ENCODE measurements at regions not wholly inside any gene's neighbourhood (a gene's known extent, or its start where the extent isn't known, plus 50 kb on each side); places are given as distances from the start of the nearest gene placed in this dataset.

DNA sequence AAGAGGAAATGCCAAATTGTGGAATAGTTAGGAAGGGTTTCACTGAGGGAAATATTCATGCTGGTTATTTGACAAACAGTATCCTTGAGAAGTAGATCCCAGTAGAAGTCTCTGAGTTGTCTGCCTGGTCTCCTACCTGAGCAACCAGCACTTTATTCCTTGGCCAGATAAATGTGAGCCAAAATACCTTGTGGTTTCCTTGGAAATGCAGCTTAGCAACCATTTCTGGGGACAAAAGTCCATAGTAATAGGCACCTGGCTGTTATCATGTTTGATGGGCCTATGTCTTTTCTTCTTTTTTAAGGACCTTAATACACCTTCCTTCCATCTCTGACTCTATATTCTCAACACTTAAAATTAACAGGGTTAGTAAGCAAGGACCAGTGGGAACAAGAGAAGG lies 217.1 kb upstream of the MARCKS start:
- no peaks in the 10 kb centered on the region for H3K36me3 Mint-ChIP-seq (ENCODE audit: insufficient read depth)
- ATAC-seq (replicated peaks; ENCODE audit: extremely low read depth, poor library complexity, severe bottlenecking) (no peak), DNase-seq (ENCODE audit: low spot score in 2 of 2) (no peak)
- H3K9me3 Mint-ChIP-seq = no peaks in the 10 kb centered on the region
- H3K27ac Mint-ChIP-seq (ENCODE audit: low read depth) = no peak overlapping the region
- no peaks in the 10 kb centered on the region for H3K4me1 Mint-ChIP-seq
- H3K27me3 Mint-ChIP-seq = no peaks in the 10 kb centered on the region
- no peak overlapping the region for H3K4me3 Mint-ChIP-seq

DNA sequence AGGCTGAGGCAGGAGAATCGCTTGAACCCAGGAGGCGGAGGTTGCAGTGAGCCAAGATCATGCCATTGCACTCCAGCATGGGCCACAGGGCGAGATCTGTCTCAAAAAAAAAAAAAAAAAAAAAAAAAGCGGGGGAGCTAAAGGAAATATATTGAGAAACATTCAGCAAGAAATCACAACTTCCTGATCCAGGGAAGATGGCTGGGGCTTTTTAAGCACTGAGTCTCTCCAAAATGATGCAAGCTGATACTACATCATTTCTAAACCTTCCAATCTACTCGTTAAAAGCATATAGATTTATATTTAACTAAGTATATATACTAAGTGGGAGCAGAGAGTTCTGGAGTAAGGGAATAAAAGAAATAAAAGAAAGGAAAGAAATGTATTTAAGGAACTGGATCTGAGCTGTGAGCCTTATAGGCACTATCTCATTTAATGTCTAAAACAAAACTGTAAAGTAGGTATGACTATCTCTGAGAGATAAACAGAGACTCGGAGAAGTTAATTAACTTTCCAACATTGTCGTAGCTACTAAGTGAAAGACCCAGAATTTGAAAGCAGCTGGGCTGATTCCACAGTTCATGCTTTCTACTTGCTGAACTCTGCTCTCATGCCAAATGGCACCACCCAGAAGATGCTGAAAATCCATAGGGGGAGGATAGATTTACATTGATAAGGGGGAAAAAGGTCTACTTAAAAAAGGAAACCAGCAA lies 215.0 kb upstream of the MARCKS start:
- H3K4me3 Mint-ChIP-seq = no peak overlapping the region
- H3K4me1 Mint-ChIP-seq = no peaks in the 10 kb centered on the region
- ATAC-seq (replicated peaks; ENCODE audit: extremely low read depth, poor library complexity, severe bottlenecking) = no peak
- DNase-seq (ENCODE audit: low spot score in 2 of 2) = no peak
- H3K36me3 Mint-ChIP-seq (ENCODE audit: insufficient read depth) = no peaks in the 10 kb centered on the region
- H3K27me3 Mint-ChIP-seq = no peaks in the 10 kb centered on the region
- no peak overlapping the region for H3K27ac Mint-ChIP-seq (ENCODE audit: low read depth)
- H3K9me3 Mint-ChIP-seq = no peaks in the 10 kb centered on the region

DNA sequence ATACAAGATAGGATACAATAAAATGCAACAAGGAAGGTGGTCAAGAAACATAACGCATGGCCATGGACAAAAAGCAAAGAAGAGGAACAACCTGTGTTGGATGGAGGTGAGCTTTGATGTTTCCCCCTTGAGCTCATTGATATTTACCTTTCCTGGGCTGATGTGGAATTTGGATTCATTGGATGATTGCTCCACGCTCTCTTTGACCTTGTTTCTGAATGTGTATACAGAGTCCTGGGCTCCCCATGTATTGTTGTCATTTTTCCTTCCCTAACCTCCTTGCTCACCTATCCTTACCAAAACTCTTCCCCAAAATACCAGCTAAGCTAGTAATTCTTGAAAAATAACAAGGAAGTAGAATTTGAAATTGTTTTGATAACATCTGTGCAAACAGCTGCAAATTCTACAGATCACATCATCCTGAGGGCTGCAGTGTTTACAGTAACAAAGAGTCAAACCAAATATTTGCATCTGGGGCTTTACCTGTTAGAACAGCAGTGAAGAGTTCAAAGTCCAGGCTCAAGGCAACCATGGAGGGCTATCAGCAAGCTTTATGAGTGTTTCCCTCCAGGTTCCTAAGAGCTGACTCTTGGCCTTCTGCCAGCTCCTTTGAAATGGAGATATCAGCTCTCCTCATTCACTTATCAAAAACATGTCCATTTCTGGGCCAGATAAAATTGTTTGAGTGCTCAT lies 214.3 kb upstream of the MARCKS start:
- ATAC-seq (replicated peaks; ENCODE audit: extremely low read depth, poor library complexity, severe bottlenecking) (no peak), DNase-seq (ENCODE audit: low spot score in 2 of 2) (no peak)
- Mint-ChIP-seq H3K27me3 (no peaks in the 10 kb centered on the region), H3K4me1 (no peaks in the 10 kb centered on the region), H3K36me3 (ENCODE audit: insufficient read depth) (no peaks in the 10 kb centered on the region), H3K9me3 (no peaks in the 10 kb centered on the region), H3K4me3 (no peak overlapping the region), H3K27ac (ENCODE audit: low read depth) (no peak overlapping the region)

- H3K9me3 Mint-ChIP-seq = no peaks in the 10 kb centered on the region
- no peak overlapping the region for H3K27ac Mint-ChIP-seq (ENCODE audit: low read depth)
- H3K27me3 Mint-ChIP-seq = no peaks in the 10 kb centered on the region
- no peak overlapping the region for H3K4me3 Mint-ChIP-seq
- no peaks in the 10 kb centered on the region for H3K4me1 Mint-ChIP-seq
- ATAC-seq (replicated peaks; ENCODE audit: extremely low read depth, poor library complexity, severe bottlenecking) = no peak
- DNase-seq (ENCODE audit: low spot score in 2 of 2) = no peak
- H3K36me3 Mint-ChIP-seq (ENCODE audit: insufficient read depth) = no peaks in the 10 kb centered on the region
Measured at GRCh38 chr6:113643407-113643770, 213.8 kb upstream of the MARCKS start.

- Mint-ChIP-seq H3K27me3 (peaks cover 14% of the 10 kb centered on the region), H3K4me3 (no peak overlapping the region), H3K9me3 (no peaks in the 10 kb centered on the region), H3K27ac (ENCODE audit: low read depth) (no peak overlapping the region), H3K36me3 (ENCODE audit: insufficient read depth) (no peaks in the 10 kb centered on the region), H3K4me1 (no peaks in the 10 kb centered on the region)
- ATAC-seq (replicated peaks; ENCODE audit: extremely low read depth, poor library complexity, severe bottlenecking) (no peak), DNase-seq (ENCODE audit: low spot score in 2 of 2) (no peak)
Measured at GRCh38 chr6:113644861-113645575, 212.1 kb upstream of the MARCKS start.

DNA sequence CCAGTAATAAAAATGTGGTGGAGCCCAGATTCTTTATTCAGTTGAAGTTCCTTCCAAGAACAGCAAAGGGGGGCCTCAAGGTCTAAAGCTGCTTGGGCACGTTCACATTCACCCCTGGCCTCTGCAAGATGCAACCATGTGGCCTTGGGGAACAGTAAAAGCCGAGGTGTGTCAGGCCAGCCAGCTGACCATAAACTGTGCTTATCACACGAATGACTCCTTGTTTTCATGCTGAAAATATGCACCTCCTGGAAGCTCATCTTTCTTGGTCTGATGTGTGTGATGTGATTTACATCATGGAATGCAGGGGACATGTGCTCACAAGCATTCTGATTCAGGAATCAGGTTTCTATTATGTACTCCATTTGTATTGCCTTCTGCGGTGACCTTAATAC lies 211.6 kb upstream of the MARCKS start:
- H3K36me3 Mint-ChIP-seq (ENCODE audit: insufficient read depth) = no peaks in the 10 kb centered on the region
- no peak overlapping the region for H3K4me3 Mint-ChIP-seq
- H3K27ac Mint-ChIP-seq (ENCODE audit: low read depth) = no peak overlapping the region
- no peak for ATAC-seq (replicated peaks; ENCODE audit: extremely low read depth, poor library complexity, severe bottlenecking)
- no peaks in the 10 kb centered on the region for H3K4me1 Mint-ChIP-seq
- H3K9me3 Mint-ChIP-seq = no peaks in the 10 kb centered on the region
- no peak for DNase-seq (ENCODE audit: low spot score in 2 of 2)
- H3K27me3 Mint-ChIP-seq = peaks cover 20% of the 10 kb centered on the region

GRCh38 chr6:113645986-113646385 lies 211.2 kb upstream of the MARCKS start:
- H3K27ac Mint-ChIP-seq (ENCODE audit: low read depth) = no peak overlapping the region
- peaks cover 20% of the 10 kb centered on the region for H3K27me3 Mint-ChIP-seq
- DNase-seq (ENCODE audit: low spot score in 2 of 2) (no peak), ATAC-seq (replicated peaks; ENCODE audit: extremely low read depth, poor library complexity, severe bottlenecking) (no peak)
- no peaks in the 10 kb centered on the region for H3K4me1 Mint-ChIP-seq
- no peak overlapping the region for H3K4me3 Mint-ChIP-seq
- H3K9me3 Mint-ChIP-seq = no peaks in the 10 kb centered on the region
- H3K36me3 Mint-ChIP-seq (ENCODE audit: insufficient read depth) = no peaks in the 10 kb centered on the region

DNA sequence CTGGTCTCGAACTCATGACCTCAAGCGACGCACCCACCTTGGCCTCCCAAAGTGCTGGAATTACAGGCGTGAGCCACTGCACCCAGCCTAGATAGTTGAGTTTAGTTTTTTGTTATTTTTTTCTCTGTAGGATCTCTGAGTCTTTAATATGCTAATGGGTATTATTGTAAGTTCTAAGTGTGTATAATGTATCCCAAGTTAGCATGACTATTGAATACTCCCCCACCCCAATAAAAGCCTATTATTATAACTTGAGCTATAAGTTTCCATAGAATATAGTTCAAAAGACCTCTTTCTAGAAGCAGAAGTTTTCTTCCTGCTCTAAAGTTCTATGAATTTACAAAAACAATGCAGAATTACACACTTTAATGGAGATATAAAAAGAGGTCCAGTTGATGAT lies 210.4 kb upstream of the MARCKS start:
- H3K27ac Mint-ChIP-seq (ENCODE audit: low read depth) = no peak overlapping the region
- H3K4me1 Mint-ChIP-seq = no peaks in the 10 kb centered on the region
- DNase-seq (ENCODE audit: low spot score in 2 of 2) (no peak), ATAC-seq (replicated peaks; ENCODE audit: extremely low read depth, poor library complexity, severe bottlenecking) (no peak)
- peaks cover 20% of the 10 kb centered on the region for H3K27me3 Mint-ChIP-seq
- H3K36me3 Mint-ChIP-seq (ENCODE audit: insufficient read depth) = no peaks in the 10 kb centered on the region
- no peaks in the 10 kb centered on the region for H3K9me3 Mint-ChIP-seq
- H3K4me3 Mint-ChIP-seq = no peak overlapping the region

GRCh38 chr6:113647143-113647889 lies 209.8 kb upstream of the MARCKS start:
- DNase-seq (ENCODE audit: low spot score in 2 of 2) (no peak), ATAC-seq (replicated peaks; ENCODE audit: extremely low read depth, poor library complexity, severe bottlenecking) (no peak)
- Mint-ChIP-seq H3K27ac (ENCODE audit: low read depth) (no peak overlapping the region), H3K36me3 (ENCODE audit: insufficient read depth) (no peaks in the 10 kb centered on the region), H3K4me3 (no peak overlapping the region), H3K4me1 (no peaks in the 10 kb centered on the region), H3K9me3 (no peaks in the 10 kb centered on the region), H3K27me3 (peaks cover 20% of the 10 kb centered on the region)

DNA sequence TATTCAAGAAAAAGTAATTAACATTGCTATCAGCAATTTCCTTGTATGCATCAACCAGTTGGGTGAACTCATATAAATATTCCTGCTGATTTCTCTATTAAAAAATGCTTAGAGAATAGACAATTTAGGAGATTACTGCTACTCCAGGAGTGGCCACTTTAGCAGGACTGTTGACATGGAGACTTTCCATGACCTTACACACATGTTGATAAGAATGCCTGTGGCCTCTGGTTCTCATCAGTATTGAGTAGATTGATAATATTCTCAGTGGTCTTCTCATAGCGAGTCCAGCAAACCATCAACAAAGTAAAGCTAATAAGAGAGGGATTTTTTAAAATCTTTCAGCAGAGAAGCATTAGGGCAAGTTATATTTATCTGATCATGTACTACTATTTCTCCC lies 208.4 kb upstream of the MARCKS start:
- DNase-seq (ENCODE audit: low spot score in 2 of 2) = no peak
- Mint-ChIP-seq H3K4me1 (no peaks in the 10 kb centered on the region), H3K36me3 (ENCODE audit: insufficient read depth) (no peaks in the 10 kb centered on the region), H3K27me3 (peaks cover 20% of the 10 kb centered on the region), H3K4me3 (no peak overlapping the region), H3K9me3 (no peaks in the 10 kb centered on the region), H3K27ac (ENCODE audit: low read depth) (no peak overlapping the region)
- no peak for ATAC-seq (replicated peaks; ENCODE audit: extremely low read depth, poor library complexity, severe bottlenecking)

DNA sequence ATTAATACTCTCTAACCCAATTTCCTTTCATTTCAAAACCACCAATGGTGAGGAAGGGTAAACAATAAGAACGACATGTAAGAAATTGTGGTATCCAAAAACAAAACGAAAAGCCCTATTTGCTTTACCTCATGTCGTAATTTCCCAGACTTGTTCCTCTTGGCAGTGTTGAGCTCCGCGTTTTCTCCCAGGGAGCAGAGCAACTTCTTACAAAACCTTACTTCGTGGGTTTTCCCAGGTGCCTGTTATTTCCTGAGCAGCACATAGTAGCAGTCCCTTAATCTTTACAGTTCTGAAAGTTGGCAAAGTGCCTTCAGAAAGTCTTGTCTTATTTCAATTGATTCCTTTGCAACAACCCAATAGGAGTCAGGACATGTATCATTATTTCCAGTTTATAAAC lies 207.9 kb upstream of the MARCKS start:
- DNase-seq (ENCODE audit: low spot score in 2 of 2) (no peak), ATAC-seq (replicated peaks; ENCODE audit: extremely low read depth, poor library complexity, severe bottlenecking) (no peak)
- Mint-ChIP-seq H3K9me3 (no peaks in the 10 kb centered on the region), H3K27ac (ENCODE audit: low read depth) (no peak overlapping the region), H3K27me3 (peaks cover 20% of the 10 kb centered on the region), H3K36me3 (ENCODE audit: insufficient read depth) (no peaks in the 10 kb centered on the region), H3K4me1 (no peaks in the 10 kb centered on the region), H3K4me3 (no peak overlapping the region)

DNA sequence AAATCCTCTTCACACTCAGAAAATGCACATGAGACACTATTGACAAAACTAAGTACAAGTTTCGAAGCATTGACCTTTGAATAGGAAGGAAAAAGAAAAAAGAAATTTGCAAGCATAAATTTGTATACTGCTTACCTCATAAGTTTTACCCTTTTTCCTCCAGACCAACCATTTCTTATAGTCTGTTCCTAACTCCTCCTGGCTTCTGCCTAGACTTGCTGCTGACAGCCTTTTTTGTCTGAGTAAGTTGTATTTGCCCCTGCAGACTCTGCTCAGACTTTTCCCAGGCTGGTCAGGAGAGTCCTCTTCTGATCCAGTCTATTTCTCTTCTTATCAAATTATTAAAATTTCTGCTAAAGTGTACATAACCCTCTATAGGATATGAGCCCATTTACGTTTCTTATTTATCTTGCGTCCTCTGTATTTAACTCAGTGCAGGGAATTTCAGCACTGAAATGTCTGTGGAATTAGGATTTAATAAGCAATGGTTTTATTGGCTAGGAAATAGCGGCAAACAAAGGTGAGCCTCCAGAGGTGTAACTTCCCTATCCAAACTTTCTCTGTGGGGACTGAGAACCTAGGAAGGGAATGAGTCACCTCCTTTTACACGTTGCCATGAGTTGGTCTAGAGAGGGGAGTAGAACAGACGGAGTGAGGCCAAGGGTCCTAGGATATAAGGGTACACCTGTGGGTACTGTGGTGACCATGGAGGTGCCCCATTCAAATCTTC lies 207.1 kb upstream of the MARCKS start:
- no peak for ATAC-seq (replicated peaks; ENCODE audit: extremely low read depth, poor library complexity, severe bottlenecking)
- H3K4me3 Mint-ChIP-seq = no peak overlapping the region

More for the DNA sequence above, 207.1 kb upstream of the MARCKS start:
- Mint-ChIP-seq H3K9me3 (no peaks in the 10 kb centered on the region), H3K27me3 (peaks cover 20% of the 10 kb centered on the region), H3K27ac (ENCODE audit: low read depth) (no peak overlapping the region), H3K36me3 (ENCODE audit: insufficient read depth) (no peaks in the 10 kb centered on the region), H3K4me1 (no peaks in the 10 kb centered on the region)
- no peak for DNase-seq (ENCODE audit: low spot score in 2 of 2)

All from central memory CD8-positive, alpha-beta T cell (primary cell).